HG03354 (cell line): ENCODE measurements at regions not wholly inside any gene's neighbourhood (a gene's known extent, or its start where the extent isn't known, plus 50 kb on each side); places are given as distances from the start of the nearest gene placed in this dataset.
A peak's percentile ranks its signal among the peaks of the same experiment; 100 is the strongest.
"Not testable (repeated sequence)": the region's sequence is repeated elsewhere in the genome, so short reads cannot be mapped to it uniquely, and the experiment has no call there.

ENCODE experiments used
- ATAC-seq: cut with Tn5 transposase; IDR thresholded peaks from one replicate; pipeline ENCODE4 v1.9.1; 2021; ENCODE audit warnings: mild to moderate bottlenecking; ENCODE audit not compliant: unreplicated experiment, poor library complexity, severe bottlenecking

- ATAC-seq = peak; percentile 97
Observed at GRCh38 chr1:185559684-185560331, 174.4 kb upstream of the HMCN1 start.

- ATAC-seq = no peak
Observed at GRCh38 chr1:185559151-185559550, 175.0 kb upstream of the HMCN1 start.

DNA sequence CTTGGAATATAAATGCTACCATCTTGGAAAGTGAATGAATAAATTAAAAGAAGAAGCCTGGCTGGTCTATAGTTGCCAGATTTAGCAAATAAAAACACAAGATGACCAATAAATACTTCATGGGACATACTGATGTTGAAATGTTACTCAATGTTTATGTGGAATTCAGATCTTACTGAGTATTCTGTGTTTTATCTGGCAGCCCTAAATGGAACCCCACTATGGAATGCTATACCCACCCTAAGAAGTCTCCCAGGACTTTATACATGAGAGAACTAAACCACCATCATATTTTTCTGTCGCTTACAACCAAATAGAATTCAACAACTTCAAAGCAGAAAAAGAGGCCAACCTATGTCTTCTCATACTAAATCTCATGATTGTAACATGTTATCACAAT, 177.6 kb upstream of the HMCN1 start:
- ATAC-seq = no peak

- no peak for ATAC-seq
Observed at GRCh38 chr1:185555743-185556142, 178.4 kb upstream of the HMCN1 start.

DNA sequence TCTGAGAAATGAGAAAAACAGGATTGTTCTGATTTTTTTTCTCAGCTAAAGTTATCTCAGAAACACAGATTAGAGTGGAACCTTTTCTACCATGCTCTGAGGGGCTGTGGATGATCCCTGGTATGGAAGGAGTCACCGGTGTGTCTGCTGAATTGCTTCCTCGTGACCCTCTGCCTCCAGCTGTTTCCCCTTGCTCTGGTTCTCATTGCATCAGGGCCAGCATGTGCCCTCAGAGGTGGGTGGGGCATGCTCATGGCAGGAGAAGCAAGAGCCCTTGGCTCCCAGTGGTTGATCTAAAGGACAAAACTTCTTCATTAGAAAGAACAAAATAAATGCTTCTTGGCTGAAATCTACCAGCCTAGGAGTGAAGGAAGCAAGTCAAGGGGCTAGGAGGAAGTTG, 183.2 kb upstream of the HMCN1 start:
- no peak for ATAC-seq

DNA sequence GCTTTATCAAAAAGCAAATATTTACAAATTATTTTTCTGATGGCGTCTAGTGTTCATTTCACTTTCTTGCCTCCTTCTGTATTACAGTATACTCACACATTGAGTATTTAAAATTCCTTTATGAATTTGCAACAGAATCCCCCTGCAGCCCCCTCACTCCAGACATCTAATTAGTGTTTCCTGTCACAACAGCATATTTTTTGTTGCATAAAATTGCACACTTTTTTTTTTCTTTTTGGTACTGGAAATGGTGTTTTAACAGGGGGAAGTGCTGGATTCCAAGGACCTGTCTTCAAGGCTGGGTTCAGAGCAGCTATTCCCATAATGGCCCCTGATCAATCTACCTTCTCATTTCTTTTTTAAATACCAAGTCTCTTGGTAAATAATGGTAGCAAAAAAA, 184.3 kb upstream of the HMCN1 start:
- ATAC-seq = no peak

DNA sequence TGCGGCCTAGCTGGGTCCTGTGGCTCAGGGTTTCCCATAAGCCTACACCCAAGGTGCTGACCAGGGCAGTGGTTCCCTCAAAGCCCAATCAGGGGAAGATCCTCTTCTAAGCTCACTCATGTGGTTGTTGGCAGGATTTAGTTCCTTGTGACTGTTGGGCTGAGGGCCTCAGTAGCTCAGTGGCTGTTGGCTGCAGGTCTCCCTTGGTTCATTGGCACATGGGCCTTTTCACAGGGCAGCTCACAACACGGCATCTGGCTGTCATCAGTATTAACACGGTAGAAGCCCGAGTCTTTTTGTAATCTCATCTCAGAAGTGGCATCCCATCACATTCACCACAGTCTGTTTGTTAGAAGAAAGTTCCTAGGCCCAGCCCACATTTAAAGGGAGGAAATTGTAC, 188.2 kb upstream of the HMCN1 start:
- no peak for ATAC-seq

DNA sequence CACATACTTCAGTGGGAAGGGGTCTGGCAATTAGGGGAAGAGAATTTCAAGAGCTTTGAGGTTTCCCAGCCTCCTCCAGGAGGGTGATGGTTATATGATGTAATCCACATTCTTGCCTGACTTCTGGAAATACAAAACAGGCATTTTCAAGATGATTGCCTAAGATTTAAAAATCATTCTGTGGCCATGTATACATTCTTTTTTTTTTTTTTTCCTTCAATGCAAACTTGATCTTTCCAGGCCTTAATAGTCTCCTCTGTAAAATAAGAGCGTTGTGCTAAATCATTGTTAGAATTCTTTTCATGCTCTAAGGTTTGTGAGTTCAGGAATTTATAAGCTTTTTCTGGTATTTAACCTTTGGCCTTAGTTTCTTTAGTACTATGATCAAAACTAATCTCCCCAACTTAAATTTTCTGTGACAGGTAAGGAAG, 192.3 kb upstream of the HMCN1 start:
- no peak for ATAC-seq

DNA sequence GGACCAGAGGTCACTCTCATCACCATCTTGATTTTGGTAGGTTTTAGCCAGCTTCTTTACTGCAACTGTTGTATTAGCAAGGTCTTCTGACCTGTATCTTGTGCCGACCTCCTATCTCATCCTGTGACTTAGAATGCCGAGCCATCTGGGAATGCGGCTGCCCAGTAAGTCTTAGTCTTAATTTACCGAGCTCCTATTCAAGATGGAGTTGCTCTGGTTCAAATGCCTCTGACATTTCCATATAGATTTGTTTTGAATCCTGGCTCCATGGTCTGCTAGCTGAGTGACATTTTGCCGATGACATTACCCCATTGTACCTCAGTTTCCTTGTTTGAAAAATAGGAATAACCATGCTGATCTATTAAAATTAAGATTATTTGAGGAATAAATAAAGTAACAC, 193.9 kb upstream of the HMCN1 start:
- no peak for ATAC-seq

GRCh38 chr1:185539277-185539943, 194.8 kb upstream of the HMCN1 start:
- ATAC-seq = no peak

DNA sequence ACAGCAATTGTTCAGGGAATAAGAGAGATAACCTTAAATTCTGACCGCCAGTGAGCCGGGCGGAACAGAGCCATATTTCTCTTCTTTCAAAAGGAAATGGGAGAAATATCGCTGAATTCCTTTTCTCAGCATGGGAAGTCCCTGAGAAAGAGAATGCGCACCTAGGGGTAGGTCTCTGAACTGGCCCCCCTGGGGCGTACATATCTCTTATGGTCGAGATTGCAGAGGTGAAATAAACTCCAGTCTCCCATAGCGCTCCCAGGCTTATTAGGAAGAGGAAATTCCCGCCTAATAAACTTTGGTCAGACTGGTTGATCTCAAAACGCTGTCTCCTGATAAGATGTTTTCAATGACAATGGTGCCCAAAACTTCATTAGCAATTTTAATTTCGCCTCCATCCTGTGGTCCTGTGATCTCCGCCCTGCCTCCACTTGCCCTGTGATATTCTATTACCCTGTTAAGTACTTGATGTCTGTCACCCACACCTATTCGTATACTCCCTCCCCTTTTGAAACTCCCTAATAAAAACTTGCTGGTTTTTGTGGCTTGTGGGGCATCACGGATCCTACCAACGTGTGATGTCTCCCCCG, 195.8 kb upstream of the HMCN1 start:
- not testable (repeated sequence) for ATAC-seq

- no peak for ATAC-seq
Observed at GRCh38 chr1:185537596-185537995, 196.6 kb upstream of the HMCN1 start.

GRCh38 chr1:185536165-185536920, 197.8 kb upstream of the HMCN1 start:
- ATAC-seq = no peak

DNA sequence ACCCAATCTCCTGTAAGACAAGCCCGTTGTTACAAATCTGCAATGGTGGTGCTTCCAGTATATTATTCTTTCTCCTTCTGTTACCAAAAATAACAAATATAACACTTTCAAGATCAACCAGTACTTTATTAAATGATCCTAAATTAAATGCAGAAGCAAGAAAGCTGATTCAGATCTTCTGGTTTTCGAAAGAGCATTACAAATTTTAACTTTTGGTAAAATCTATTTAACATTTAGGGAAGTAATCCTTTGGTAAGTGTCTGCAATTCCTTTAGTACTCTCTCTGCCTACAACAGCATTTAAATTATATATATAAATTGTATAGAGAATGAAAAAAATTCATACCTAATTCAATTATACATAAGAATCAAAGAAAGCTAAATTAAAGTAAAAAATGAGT, 198.6 kb upstream of the HMCN1 start:
- ATAC-seq = no peak

DNA sequence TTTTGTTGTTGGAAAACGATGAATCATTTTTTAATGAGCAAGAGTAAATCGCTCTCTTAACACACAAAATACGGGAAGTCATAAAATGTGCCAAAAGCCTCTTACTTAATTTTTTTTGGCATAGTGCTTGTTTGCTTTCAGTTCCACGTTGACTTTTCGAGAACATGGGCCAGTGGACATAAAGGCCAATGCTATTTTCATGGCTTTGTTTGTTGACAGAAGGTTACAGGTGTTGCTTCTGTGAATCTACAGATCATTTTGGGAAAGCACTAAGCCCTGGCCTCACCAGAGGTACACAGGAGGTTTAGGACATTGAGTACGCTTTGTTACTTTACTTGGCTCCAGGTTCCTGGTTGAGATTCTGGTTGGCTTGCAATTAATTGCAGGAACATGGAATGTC, 199.4 kb upstream of the HMCN1 start:
- no peak for ATAC-seq

DNA sequence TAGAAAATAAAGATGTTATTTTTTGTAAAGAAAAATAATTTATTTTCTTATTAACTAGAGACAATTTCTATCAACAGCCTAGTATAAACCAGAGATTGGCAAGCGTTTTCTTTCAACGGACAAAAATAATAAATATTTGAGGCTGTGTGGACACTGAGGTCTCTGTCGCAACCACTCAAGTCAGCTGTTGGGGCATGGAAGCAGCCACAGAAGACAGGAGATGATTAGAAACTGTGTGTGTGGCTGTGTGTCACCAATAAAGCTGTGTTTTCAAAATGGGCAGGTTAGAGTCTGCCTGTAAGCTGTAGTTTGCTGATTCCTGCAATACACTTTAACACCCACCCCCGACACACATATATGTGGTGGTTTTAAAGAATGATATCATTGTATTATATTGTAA, 200.6 kb upstream of the HMCN1 start:
- ATAC-seq = no peak

- no peak for ATAC-seq
Observed at GRCh38 chr1:185532856-185533255, 201.3 kb upstream of the HMCN1 start.

DNA sequence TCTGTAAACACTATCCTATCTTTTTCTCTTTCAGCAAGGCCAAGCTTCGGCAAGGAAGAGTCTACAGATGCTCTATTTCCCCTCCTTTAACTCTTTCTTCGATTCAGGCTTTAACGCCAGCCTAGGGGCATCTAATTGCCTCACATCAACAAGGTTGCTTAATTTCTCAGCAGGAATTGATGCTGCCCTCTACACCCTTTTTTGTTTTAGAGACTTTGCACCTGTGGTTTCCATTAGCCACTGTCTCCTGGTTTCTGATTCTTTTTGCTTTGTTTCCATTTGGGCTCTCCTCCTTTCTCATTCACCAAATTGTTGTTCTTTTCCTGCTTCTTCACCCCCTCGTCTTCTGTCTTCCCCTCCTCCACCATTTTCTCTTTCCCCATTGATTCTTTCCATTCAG, 202.4 kb upstream of the HMCN1 start:
- ATAC-seq = no peak

- no peak for ATAC-seq
Observed at GRCh38 chr1:185530215-185530614, 204.0 kb upstream of the HMCN1 start.

DNA sequence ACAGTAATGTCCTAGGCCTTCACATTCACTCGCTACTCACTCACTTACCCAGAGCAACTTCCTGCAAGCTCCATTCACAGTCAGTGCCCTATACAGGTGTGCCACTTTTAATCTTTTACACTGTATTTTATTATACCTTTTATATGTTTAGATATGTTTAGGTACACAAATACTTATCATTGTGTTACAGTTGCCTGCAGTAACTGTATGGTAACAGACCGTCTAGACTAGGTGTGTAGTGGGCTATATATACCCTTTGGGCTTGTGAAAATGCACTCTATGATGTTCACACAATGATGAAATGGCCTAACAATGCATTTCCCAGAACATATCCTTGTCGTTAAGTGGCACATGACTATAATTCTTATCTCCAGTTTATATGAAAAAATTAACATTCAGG, 204.5 kb upstream of the HMCN1 start:
- no peak for ATAC-seq
